Gastroesophageal sphincter (tissue), 4 donors: ENCODE measurements at regions not wholly inside any gene's neighbourhood (a gene's known extent, or its start where the extent isn't known, plus 50 kb on each side); places are given as distances from the start of the nearest gene placed in this dataset.

Source experiments
- ATAC-seq: fragments of 150-250 bp; one replicate; pipeline ENCODE4 v1.9.1; 2016; ENCODE audit warnings: mild to moderate bottlenecking, moderate library complexity
- H3K27ac ChIP-seq, 4 donors: fragments of 200-600 bp; sonication (generic) in 3 of 4; 1 replicate in 3 of 4; 2 replicates in 1 of 4; pipeline ENCODE4 v1.5.1; 2016 to 2019
- H3K27me3 ChIP-seq: fragments of 200-600 bp; sonication (generic); one replicate; pipeline ENCODE4 v1.5.1; 2019
- H3K36me3 ChIP-seq, 2 donors: fragments of 200-600 bp; sonication (generic); one replicate each; pipeline ENCODE4 v1.5.1; 2019; ENCODE audit warnings: control low read depth in 1 of 2
- H3K4me1 ChIP-seq, 3 donors: fragments of 200-600 bp; sonication (generic); 1 replicate in 2 of 3; 2 replicates in 1 of 3; pipeline ENCODE4 v1.5.1; 2016 to 2019; ENCODE audit warnings: control low read depth in 2 of 3
- H3K4me3 ChIP-seq, 2 donors: fragments of 200-600 bp; sonication (generic); one replicate each; pipeline ENCODE4 v1.5.1; 2019; ENCODE audit warnings: mild to moderate bottlenecking in 1 of 2, moderate library complexity in 1 of 2
- H3K9me3 ChIP-seq, 3 donors: fragments of 200-600 bp; sonication (generic); one replicate each; pipeline ENCODE4 v1.5.1; 2017 to 2019; ENCODE audit warnings: control low read depth in 2 of 3
- EP300 ChIP-seq: sonication (generic); formaldehyde crosslinking; IDR thresholded peaks from one replicate; pipeline ENCODE4 v1.6.1; 2017; ENCODE audit warnings: antibody characterized with exemption, mild to moderate bottlenecking
- POLR2A ChIP-seq, 2 donors: fragments of 450-650 bp; IDR thresholded peaks; one replicate each; pipeline ENCODE4 v1.6.1; 2017; ENCODE audit warnings: antibody characterized with exemption in 2 of 2, mild to moderate bottlenecking in 2 of 2, moderate library complexity in 1 of 2
- POLR2AphosphoS5 ChIP-seq: sonication (generic); formaldehyde crosslinking; IDR thresholded peaks from one replicate; pipeline ENCODE4 v1.6.1; 2017; ENCODE audit warnings: antibody characterized with exemption
- WGBS, 2 donors: methylation state at CpG; one replicate each; pipeline ENCODE4 v1.1.5; 2018; ENCODE audit warnings: low coverage in 1 of 2; 5-methylcytosine and 5-hydroxymethylcytosine counted together
- TF ChIP-seq, protein P1 (sequence below), 4 experiments: fragments of 200-600 bp in 2 of 4; fragments of 450-650 bp in 2 of 4; sonication (generic) in 1 of 4; IDR thresholded peaks; one replicate each; pipeline ENCODE4 v1.5.1; 2017 to 2019; ENCODE audit warnings: antibody characterized with exemption in 4 of 4, mild to moderate bottlenecking in 2 of 4, moderate library complexity in 2 of 4

DNA sequence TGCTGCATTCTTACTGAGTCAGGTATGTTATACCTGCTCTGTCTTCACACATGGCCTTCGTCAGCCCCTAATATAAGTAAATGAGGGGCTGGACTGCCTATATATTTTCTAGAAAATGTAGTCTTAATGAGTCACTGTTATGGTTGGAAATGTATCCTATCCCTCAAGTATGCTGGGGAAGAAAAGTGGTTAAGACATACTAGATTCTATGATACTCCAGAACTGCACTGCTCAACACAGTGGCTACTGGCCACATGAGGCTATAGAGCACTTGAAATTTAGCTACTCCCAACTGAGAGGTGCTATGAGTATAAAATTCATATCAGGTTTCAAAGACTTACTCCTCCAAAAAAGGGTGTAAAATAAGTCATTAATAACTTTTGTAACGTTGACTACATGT, 104.3 kb upstream of the STEAP1B start:
- Histone ChIP-seq H3K27ac (no peak overlapping the region), H3K4me1 (peaks cover 4 to 22% (median 10%) of the 10 kb centered on the region in 3 donors), H3K36me3 (no peaks in the 10 kb centered on the region), H3K9me3 (no peaks in the 10 kb centered on the region), H3K27me3 (no peaks in the 10 kb centered on the region), H3K4me3 (no peak overlapping the region)
- TF ChIP-seq, protein P1, sequence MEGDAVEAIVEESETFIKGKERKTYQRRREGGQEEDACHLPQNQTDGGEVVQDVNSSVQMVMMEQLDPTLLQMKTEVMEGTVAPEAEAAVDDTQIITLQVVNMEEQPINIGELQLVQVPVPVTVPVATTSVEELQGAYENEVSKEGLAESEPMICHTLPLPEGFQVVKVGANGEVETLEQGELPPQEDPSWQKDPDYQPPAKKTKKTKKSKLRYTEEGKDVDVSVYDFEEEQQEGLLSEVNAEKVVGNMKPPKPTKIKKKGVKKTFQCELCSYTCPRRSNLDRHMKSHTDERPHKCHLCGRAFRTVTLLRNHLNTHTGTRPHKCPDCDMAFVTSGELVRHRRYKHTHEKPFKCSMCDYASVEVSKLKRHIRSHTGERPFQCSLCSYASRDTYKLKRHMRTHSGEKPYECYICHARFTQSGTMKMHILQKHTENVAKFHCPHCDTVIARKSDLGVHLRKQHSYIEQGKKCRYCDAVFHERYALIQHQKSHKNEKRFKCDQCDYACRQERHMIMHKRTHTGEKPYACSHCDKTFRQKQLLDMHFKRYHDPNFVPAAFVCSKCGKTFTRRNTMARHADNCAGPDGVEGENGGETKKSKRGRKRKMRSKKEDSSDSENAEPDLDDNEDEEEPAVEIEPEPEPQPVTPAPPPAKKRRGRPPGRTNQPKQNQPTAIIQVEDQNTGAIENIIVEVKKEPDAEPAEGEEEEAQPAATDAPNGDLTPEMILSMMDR (IDR thresholded peaks at IDR 0.05): no peak
- no peak for TF ChIP-seq POLR2A (IDR thresholded peaks at IDR 0.05)
- no peak for TF ChIP-seq EP300
- no peak for TF ChIP-seq POLR2AphosphoS5
- ATAC-seq: no peak
- 78 to 92% methylated on average over 2 of the region's 2 CpGs for WGBS, 2 donors

DNA sequence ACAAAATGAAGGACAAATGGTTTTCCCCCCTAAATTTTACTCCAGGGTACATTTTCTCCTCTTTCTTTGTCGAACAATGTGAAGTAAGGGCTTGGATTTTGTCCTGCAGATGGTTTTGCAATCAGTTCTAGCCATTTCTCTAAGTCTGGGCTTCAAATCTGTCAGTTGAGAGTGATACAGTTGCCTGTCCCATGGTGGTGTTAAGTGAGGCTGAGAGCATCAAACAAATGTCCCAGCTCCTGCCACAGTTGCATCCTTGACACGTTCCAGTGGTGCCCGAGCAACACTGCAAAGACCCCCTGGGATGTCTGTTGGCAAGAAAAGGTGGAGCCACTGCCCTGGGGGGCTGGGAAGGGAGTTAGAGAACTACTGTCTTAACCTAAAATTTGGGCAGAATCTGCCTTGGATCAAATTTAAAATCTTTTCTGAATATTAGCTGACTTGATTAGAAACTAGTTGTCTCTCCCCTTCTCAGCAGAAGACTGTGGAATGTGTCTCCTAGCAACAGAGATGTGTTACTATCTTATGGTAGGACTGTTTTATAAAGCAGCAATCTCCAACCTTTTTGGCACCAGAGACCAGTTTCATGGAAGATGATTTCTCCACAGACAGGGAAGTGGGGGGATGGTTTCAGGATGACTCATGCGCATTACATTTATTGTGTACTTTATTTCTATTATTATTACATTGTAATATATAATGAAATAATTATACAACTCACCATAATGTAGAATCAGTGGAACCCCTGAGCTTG, 102.0 kb upstream of the STEAP1B start:
- Histone ChIP-seq H3K36me3 (no peaks in the 10 kb centered on the region), H3K27me3 (no peaks in the 10 kb centered on the region), H3K27ac (peak overlapping the region in 3 of 4 donors; percentile 28 to 59 (median 46)), H3K4me1 (peaks cover 4 to 22% (median 10%) of the 10 kb centered on the region in 3 donors), H3K4me3 (no peak overlapping the region), H3K9me3 (no peaks in the 10 kb centered on the region)
- ATAC-seq: peak; percentile 61
- WGBS, 2 donors: 34 to 52% methylated on average over 2 of the region's 4 CpGs
- TF ChIP-seq, protein P1 (IDR thresholded peaks at IDR 0.05): no peak
- TF ChIP-seq POLR2AphosphoS5: no peak
- no peak for TF ChIP-seq EP300
- no peak for TF ChIP-seq POLR2A (IDR thresholded peaks at IDR 0.05)

DNA sequence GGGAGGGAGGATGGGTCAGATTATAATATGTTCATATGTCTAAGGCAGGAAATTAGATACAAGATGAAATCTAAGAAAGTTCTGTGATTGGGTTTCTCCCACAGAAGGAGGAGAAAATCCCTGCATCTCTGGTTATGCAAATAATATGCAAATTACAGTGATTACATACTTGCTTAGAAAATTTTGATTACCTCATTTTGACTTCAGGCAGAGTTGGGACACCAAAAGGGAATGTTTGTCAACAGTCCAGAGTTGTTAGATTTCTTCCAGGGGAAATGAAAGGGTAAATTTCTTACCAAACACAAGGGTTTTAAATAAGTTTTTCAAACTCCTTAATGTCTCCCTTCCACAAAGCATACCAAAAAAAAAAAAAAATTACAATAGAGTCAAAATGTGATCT, 101.4 kb upstream of the STEAP1B start:
- H3K27ac ChIP-seq: peak overlapping the region in 2 of 4 donors; percentile 28 to 52
- TF ChIP-seq POLR2AphosphoS5: no peak
- TF ChIP-seq POLR2A (IDR thresholded peaks at IDR 0.05): no peak
- TF ChIP-seq, protein P1 (IDR thresholded peaks at IDR 0.05): no peak
- no peak for TF ChIP-seq EP300
- H3K4me1 ChIP-seq: peaks cover 4 to 22% (median 10%) of the 10 kb centered on the region in 3 donors
- no peaks in the 10 kb centered on the region for H3K36me3 ChIP-seq
- no peaks in the 10 kb centered on the region for H3K27me3 ChIP-seq
- ATAC-seq: peak; percentile 44
- no peak overlapping the region for H3K4me3 ChIP-seq
- no peaks in the 10 kb centered on the region for H3K9me3 ChIP-seq

DNA sequence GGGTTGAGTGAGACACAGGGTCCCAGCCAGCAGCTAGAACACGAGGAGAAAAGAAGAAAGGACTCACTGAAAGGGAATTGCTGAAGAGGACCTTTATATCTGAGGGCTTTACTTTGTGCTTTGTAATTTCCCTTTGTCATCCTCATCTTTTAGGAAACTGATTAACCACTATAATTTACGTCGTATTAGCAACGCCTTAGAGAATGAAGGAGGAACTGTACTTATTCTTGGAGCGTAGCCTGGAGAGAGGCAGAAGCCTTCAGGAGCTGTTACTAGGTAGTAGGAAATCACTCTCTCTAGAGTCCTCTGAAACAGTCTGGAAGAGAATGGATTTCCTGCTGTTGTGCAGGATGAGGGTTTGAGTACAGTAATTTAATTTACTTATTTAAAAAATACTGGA, 101.0 kb upstream of the STEAP1B start:
- Histone ChIP-seq H3K4me1 (peaks cover 4 to 22% (median 10%) of the 10 kb centered on the region in 3 donors), H3K36me3 (no peaks in the 10 kb centered on the region), H3K9me3 (no peaks in the 10 kb centered on the region), H3K4me3 (no peak overlapping the region), H3K27me3 (no peaks in the 10 kb centered on the region), H3K27ac (peak overlapping the region in 2 of 4 donors; percentile 28 to 52)
- TF ChIP-seq, protein P1 (IDR thresholded peaks at IDR 0.05): no peak
- ATAC-seq: no peak
- 33 to 61% methylated on average over 4 to 5 of the region's 5 CpGs for WGBS, 2 donors

DNA sequence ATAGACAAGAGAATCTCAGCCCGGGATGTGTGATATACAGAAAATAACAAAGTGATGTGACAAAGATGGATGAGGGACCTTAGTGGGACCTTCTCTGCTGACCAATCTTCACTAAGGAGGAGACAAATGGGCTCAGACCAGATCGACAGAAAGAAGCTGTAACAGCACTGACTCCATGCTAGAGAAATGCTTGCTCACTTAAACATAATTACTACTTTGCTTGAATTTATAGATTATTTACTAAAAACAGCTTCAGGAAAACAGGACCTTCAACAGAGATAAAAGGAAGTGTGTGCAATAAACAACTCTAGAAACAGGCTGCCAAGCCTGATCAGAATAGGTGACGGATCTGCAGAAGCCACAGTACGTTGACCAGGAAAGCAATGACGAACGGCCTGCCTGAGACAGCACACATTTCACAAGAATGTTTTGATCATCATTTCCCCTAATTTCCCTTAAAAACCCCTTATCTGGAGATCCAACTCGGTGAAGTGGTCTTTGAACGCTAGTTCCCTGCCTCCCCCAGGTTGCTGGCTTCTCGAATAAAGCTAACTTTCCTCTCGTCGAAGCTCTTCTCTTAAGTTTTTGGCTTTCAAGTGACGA, 98.4 kb upstream of the STEAP1B start:
- ATAC-seq: no peak
- TF ChIP-seq, protein P1 (IDR thresholded peaks at IDR 0.05): no peak
- TF ChIP-seq POLR2AphosphoS5: no peak
- Histone ChIP-seq H3K4me1 (peaks cover 4 to 22% (median 10%) of the 10 kb centered on the region in 3 donors), H3K36me3 (no peaks in the 10 kb centered on the region), H3K4me3 (no peak overlapping the region), H3K9me3 (no peaks in the 10 kb centered on the region), H3K27ac (no peak overlapping the region), H3K27me3 (no peaks in the 10 kb centered on the region)
- WGBS, 2 donors: 80 to 88% methylated on average over 4 to 11 of the region's 12 CpGs
